Fibroblast of lung (primary cell): ENCODE measurements at regions not wholly inside any gene's neighbourhood (a gene's known extent, or its start where the extent isn't known, plus 50 kb on each side); places are given as distances from the start of the nearest gene placed in this dataset.

Experiments
- DNase-seq, 2 donors: peaks; one replicate each; pipeline versions ENCODE4 v3.0.0 to v3.0.0-alpha.2; 2010; ENCODE audit warnings: low read depth in 2 of 2
- H2AFZ ChIP-seq: 2 replicates; pipeline ENCODE4 v1.5.1; 2012; ENCODE audit warnings: low read length, control low read depth, inconsistent platforms
- H3K27ac ChIP-seq: 2 replicates; pipeline ENCODE4 v1.5.1; 2011; ENCODE audit warnings: low read length, control low read depth; ENCODE audit not compliant: insufficient read depth
- H3K27me3 ChIP-seq: 2 replicates; pipeline ENCODE4 v1.5.1; 2011; ENCODE audit warnings: mild to moderate bottlenecking, low read length; ENCODE audit not compliant: control insufficient read depth, insufficient read depth
- H3K36me3 ChIP-seq: 2 replicates; pipeline ENCODE4 v1.5.1; 2011; ENCODE audit warnings: low read length; ENCODE audit not compliant: control insufficient read depth, insufficient read depth
- H3K4me1 ChIP-seq: 2 replicates; pipeline ENCODE4 v1.5.1; 2011; ENCODE audit warnings: low read length; ENCODE audit not compliant: control insufficient read depth, insufficient read depth; ENCODE audit errors: extremely low read depth
- H3K4me2 ChIP-seq: 2 replicates; pipeline ENCODE4 v1.5.1; 2011; ENCODE audit warnings: low read length, control low read depth; ENCODE audit not compliant: insufficient read depth; ENCODE audit errors: extremely low read depth
- H3K4me3 ChIP-seq, 4 experiments: fragments of 200-600 bp in 1 of 4; sonication (generic) in 1 of 4; replicated peaks in 1 of 4; 2 replicates each; pipeline ENCODE4 v1.5.1; 2011 to 2016; ENCODE audit warnings: low read length in 4 of 4, low read depth in 3 of 4, mild to moderate bottlenecking in 3 of 4, control low read depth in 2 of 4, inconsistent platforms in 1 of 4, mixed read lengths in 1 of 4; ENCODE audit not compliant: insufficient read depth in 1 of 4; ENCODE audit errors: control extremely low read depth in 1 of 4
- H3K79me2 ChIP-seq: 2 replicates; pipeline ENCODE4 v1.5.1; 2012; ENCODE audit warnings: mild to moderate bottlenecking, low read length, inconsistent platforms; ENCODE audit not compliant: control insufficient read depth, insufficient read depth
- H3K9ac ChIP-seq: 2 replicates; pipeline ENCODE4 v1.5.1; 2011; ENCODE audit warnings: mild to moderate bottlenecking, low read length, control low read depth; ENCODE audit not compliant: insufficient read depth
- H3K9me3 ChIP-seq: 2 replicates; pipeline ENCODE4 v1.5.1; 2012; ENCODE audit warnings: low read depth, low read length; ENCODE audit not compliant: control insufficient read depth, insufficient read depth
- H4K20me1 ChIP-seq: 2 replicates; pipeline ENCODE4 v1.5.1; 2011; ENCODE audit warnings: low read length; ENCODE audit not compliant: control insufficient read depth, insufficient read depth; ENCODE audit errors: extremely low read depth
- EZH2 ChIP-seq: IDR thresholded peaks from 2 replicates; pipeline ENCODE4 v1.5.1; 2012; ENCODE audit warnings: low read length, control low read depth, mild to moderate bottlenecking; ENCODE audit errors: missing control alignments
- TF ChIP-seq, protein P1 (sequence below), 2 donors: IDR thresholded peaks in 1 of 2; conservative IDR thresholded peaks in 1 of 2; 1 replicate in 1 of 2; 2 replicates in 1 of 2; pipeline ENCODE4 v1.5.1; 2011 to 2012; ENCODE audit warnings: low read length in 2 of 2, control low read depth in 1 of 2, inconsistent platforms in 1 of 2, low read depth in 1 of 2, mild to moderate bottlenecking in 1 of 2

DNA sequence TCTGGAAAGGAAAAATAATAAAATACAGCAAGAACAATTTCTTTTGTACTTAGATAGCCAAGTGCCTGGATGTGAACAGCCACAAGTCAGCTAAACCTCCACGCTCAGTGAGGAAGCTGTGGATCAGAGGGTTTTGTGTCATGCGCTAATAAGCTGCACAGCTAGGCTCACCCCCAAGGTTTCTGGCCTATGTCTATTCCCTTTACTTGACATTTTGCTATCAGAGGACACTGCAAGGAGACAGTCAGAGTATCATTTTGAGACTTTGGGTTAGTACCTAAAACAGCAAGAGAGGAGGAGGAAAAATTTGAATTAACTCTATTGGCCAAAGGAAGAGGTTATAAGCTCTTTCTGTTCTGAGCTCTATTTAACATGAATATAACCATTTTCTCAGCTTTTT, 139.3 kb downstream of the KCNJ2 start:
- Histone ChIP-seq H3K9me3 (no peaks in the 10 kb centered on the region), H3K9ac (no peak overlapping the region), H3K79me2 (no peaks in the 10 kb centered on the region), H4K20me1 (no peaks in the 10 kb centered on the region), H3K27ac (no peak overlapping the region), H3K4me3 (no peak overlapping the region), H3K36me3 (no peaks in the 10 kb centered on the region), H3K27me3 (no peaks in the 10 kb centered on the region), H3K4me1 (no peaks in the 10 kb centered on the region), H2AFZ (no peak overlapping the region), H3K4me2 (no peak overlapping the region)
- DNase-seq, result no peak
- no peak for TF ChIP-seq EZH2
- TF ChIP-seq, protein P1, sequence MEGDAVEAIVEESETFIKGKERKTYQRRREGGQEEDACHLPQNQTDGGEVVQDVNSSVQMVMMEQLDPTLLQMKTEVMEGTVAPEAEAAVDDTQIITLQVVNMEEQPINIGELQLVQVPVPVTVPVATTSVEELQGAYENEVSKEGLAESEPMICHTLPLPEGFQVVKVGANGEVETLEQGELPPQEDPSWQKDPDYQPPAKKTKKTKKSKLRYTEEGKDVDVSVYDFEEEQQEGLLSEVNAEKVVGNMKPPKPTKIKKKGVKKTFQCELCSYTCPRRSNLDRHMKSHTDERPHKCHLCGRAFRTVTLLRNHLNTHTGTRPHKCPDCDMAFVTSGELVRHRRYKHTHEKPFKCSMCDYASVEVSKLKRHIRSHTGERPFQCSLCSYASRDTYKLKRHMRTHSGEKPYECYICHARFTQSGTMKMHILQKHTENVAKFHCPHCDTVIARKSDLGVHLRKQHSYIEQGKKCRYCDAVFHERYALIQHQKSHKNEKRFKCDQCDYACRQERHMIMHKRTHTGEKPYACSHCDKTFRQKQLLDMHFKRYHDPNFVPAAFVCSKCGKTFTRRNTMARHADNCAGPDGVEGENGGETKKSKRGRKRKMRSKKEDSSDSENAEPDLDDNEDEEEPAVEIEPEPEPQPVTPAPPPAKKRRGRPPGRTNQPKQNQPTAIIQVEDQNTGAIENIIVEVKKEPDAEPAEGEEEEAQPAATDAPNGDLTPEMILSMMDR (conservative IDR thresholded peaks at IDR 0.05 in 1 of 2, IDR thresholded peaks at IDR 0.05 in 1 of 2; ENCODE audit: low read depth in 1 of 2, low read length in 2 of 2), result no peak

DNA sequence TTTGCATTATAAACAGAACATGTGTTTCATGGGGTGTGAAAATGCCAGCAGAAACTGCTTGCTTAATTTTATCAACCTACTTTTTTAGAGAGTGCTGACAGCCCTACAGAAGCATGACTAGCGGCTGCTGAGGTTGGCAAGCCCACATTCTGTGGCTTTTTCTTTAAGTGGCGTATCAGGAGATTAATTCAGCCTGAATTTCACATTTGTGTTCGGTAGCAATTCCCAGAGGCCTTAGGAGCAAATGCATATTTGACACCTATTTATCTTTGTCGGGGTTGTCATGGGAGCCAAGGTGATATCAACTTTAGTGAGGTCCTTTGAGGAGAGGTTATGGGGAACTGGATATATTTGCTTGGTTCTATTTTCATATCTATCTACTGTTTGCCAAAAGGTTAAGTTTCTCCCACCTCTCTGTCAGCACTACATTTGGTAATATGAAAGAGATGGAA, 140.9 kb downstream of the KCNJ2 start:
- no peak overlapping the region for H3K27ac ChIP-seq
- no peaks in the 10 kb centered on the region for H3K36me3 ChIP-seq
- H3K4me3 ChIP-seq, result no peak overlapping the region
- H3K9me3 ChIP-seq, result no peaks in the 10 kb centered on the region
- peak in 1 of 2 donors; percentile 89 for DNase-seq
- H3K27me3 ChIP-seq, result no peaks in the 10 kb centered on the region
- no peaks in the 10 kb centered on the region for H4K20me1 ChIP-seq
- no peaks in the 10 kb centered on the region for H3K4me1 ChIP-seq
- no peak overlapping the region for H3K4me2 ChIP-seq
- H2AFZ ChIP-seq, result no peak overlapping the region
- no peak for TF ChIP-seq EZH2
- TF ChIP-seq, protein P1 (conservative IDR thresholded peaks at IDR 0.05 in 1 of 2, IDR thresholded peaks at IDR 0.05 in 1 of 2; ENCODE audit: low read depth in 1 of 2, low read length in 2 of 2), result no peak
- no peaks in the 10 kb centered on the region for H3K79me2 ChIP-seq
- H3K9ac ChIP-seq, result no peak overlapping the region

DNA sequence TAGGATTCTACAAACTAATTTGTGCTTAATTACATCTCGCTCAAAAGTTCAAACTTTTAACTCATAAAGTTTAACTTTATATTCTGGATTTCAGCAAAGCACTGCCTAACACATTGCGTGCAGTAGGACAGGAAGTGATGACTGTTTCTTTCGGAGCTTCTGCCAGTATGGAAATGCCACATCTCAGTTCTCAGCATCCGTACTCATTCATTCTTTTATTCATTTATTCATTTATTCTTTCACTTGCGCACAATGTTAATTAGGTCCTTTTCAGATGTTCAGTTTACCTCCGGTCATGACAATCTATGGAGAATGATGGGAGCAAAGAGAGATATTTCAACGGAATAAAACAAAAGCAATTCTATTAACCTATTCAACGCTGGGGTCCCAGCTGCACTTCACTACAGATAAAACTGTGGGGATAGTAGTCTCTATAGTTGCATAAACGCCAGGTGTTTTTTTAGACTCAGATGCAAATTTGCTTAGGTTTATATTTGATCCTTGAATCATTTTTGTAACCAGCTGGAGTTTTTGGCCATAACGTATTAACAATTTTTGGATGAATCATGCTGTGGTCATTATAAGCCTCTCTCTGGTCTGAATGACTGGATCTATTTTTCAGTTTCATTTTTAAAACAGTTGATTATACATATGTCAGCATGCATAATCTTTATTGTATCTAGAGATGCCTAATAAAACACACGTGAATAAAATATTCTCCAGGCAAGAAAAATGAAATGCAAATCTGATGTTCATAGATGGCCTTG, 143.9 kb downstream of the KCNJ2 start:
- no peak overlapping the region for H2AFZ ChIP-seq
- no peaks in the 10 kb centered on the region for H3K79me2 ChIP-seq
- no peaks in the 10 kb centered on the region for H3K36me3 ChIP-seq
- TF ChIP-seq, protein P1 (conservative IDR thresholded peaks at IDR 0.05 in 1 of 2, IDR thresholded peaks at IDR 0.05 in 1 of 2; ENCODE audit: low read depth in 1 of 2, low read length in 2 of 2), result no peak
- TF ChIP-seq EZH2, result no peak
- no peaks in the 10 kb centered on the region for H3K4me1 ChIP-seq
- no peak overlapping the region for H3K9ac ChIP-seq
- peak overlapping the region in 2 of 4 experiments; percentile 9 to 15 for H3K4me3 ChIP-seq
- no peaks in the 10 kb centered on the region for H3K9me3 ChIP-seq
- H3K27me3 ChIP-seq, result no peaks in the 10 kb centered on the region
- peak overlapping the region; percentile 23 for H3K27ac ChIP-seq
- peak; percentile 77 to 88 for DNase-seq
- H4K20me1 ChIP-seq, result no peaks in the 10 kb centered on the region
- peak overlapping the region; percentile 46 for H3K4me2 ChIP-seq
